Stomach smooth muscle (tissue), 2 donors: ENCODE measurements at regions not wholly inside any gene's neighbourhood (a gene's known extent, or its start where the extent isn't known, plus 50 kb on each side); places are given as distances from the start of the nearest gene placed in this dataset.
"Not testable (repeated sequence)": the region's sequence is repeated elsewhere in the genome, so short reads cannot be mapped to it uniquely, and the experiment has no call there.

Experiments
- H3K27ac ChIP-seq: one replicate; pipeline ENCODE4 v1.7.0; 2013; ENCODE audit warnings: mild to moderate bottlenecking, low read length, inconsistent platforms
- H3K27me3 ChIP-seq, 2 donors: one replicate each; pipeline ENCODE4 v1.7.0; 2013; ENCODE audit warnings: low read length in 2 of 2; ENCODE audit not compliant: insufficient read depth in 2 of 2, control insufficient read depth in 1 of 2
- H3K36me3 ChIP-seq, 2 donors: one replicate each; pipeline ENCODE4 v1.7.0; 2013; ENCODE audit warnings: low read length in 2 of 2; ENCODE audit not compliant: control insufficient read depth in 2 of 2, insufficient read depth in 2 of 2
- H3K4me1 ChIP-seq: one replicate; pipeline ENCODE4 v1.7.0; 2013; ENCODE audit warnings: low read length; ENCODE audit not compliant: control insufficient read depth, insufficient read depth
- H3K4me3 ChIP-seq, 2 donors: one replicate each; pipeline ENCODE4 v1.7.0; 2013; ENCODE audit warnings: low read length in 2 of 2
- H3K9ac ChIP-seq, 2 donors: one replicate each; pipeline ENCODE4 v1.7.0; 2013; ENCODE audit warnings: low read length in 2 of 2, mild to moderate bottlenecking in 1 of 2
- H3K9me3 ChIP-seq, 2 donors: one replicate each; pipeline ENCODE4 v1.7.0; 2013; ENCODE audit warnings: low read length in 2 of 2; ENCODE audit not compliant: control insufficient read depth in 2 of 2
- donor health status: healthy.
- donor health status: Pancreatic carcinoma.

GRCh38 chr20:60789399-60789798, 462.7 kb upstream of the CDH4 start:
- H3K36me3 ChIP-seq = no peaks in the 10 kb centered on the region

GRCh38 chr20:60790339-60790738, 461.7 kb upstream of the CDH4 start:
- H3K27me3 ChIP-seq, H3K9ac ChIP-seq, H3K4me3 ChIP-seq, H3K36me3 ChIP-seq, H3K27ac ChIP-seq, H3K9me3 ChIP-seq, H3K4me1 ChIP-seq: not testable (repeated sequence)

More at GRCh38 chr20:60789399-60789798, 462.7 kb upstream of the CDH4 start:
- no peak overlapping the region for H3K9ac ChIP-seq
- no peaks in the 10 kb centered on the region for H3K9me3 ChIP-seq
- peaks cover 0 to 2% of the 10 kb centered on the region in 2 donors for H3K27me3 ChIP-seq
- no peak overlapping the region for H3K27ac ChIP-seq
- H3K4me3 ChIP-seq = no peak overlapping the region
- no peaks in the 10 kb centered on the region for H3K4me1 ChIP-seq

GRCh38 chr20:60791823-60792222, 460.2 kb upstream of the CDH4 start:
- H3K4me3 ChIP-seq = no peak overlapping the region
- H3K27me3 ChIP-seq = peaks cover 0 to 2% of the 10 kb centered on the region in 2 donors
- no peaks in the 10 kb centered on the region for H3K9me3 ChIP-seq
- no peaks in the 10 kb centered on the region for H3K4me1 ChIP-seq
- no peaks in the 10 kb centered on the region for H3K36me3 ChIP-seq
- no peak overlapping the region for H3K9ac ChIP-seq
- H3K27ac ChIP-seq = no peak overlapping the region

- H3K9me3 ChIP-seq = no peaks in the 10 kb centered on the region
- H3K27me3 ChIP-seq = peaks cover 0 to 2% of the 10 kb centered on the region in 2 donors
- H3K36me3 ChIP-seq = no peaks in the 10 kb centered on the region
- H3K4me3 ChIP-seq = no peak overlapping the region
- no peak overlapping the region for H3K9ac ChIP-seq
- no peak overlapping the region for H3K27ac ChIP-seq
- H3K4me1 ChIP-seq = no peaks in the 10 kb centered on the region
Observed at GRCh38 chr20:60792941-60793340, 459.1 kb upstream of the CDH4 start.

- H3K4me1 ChIP-seq = no peaks in the 10 kb centered on the region
- peaks cover 0 to 2% of the 10 kb centered on the region in 2 donors for H3K27me3 ChIP-seq
- H3K4me3 ChIP-seq = no peak overlapping the region
- H3K9me3 ChIP-seq = peaks cover 0 to 3% of the 10 kb centered on the region in 2 donors
- H3K27ac ChIP-seq = no peak overlapping the region
- H3K36me3 ChIP-seq = no peaks in the 10 kb centered on the region
- H3K9ac ChIP-seq = no peak overlapping the region
Observed at GRCh38 chr20:60794674-60795073, 457.4 kb upstream of the CDH4 start.

- H3K4me1 ChIP-seq = no peaks in the 10 kb centered on the region
- H3K9ac ChIP-seq = no peak overlapping the region
- H3K36me3 ChIP-seq = no peaks in the 10 kb centered on the region
- H3K9me3 ChIP-seq = peaks cover 6 to 7% of the 10 kb centered on the region in 2 donors
- H3K27ac ChIP-seq = no peak overlapping the region
- H3K4me3 ChIP-seq = no peak overlapping the region
- peaks cover 0 to 2% of the 10 kb centered on the region in 2 donors for H3K27me3 ChIP-seq
Observed at GRCh38 chr20:60795651-60796050, 456.4 kb upstream of the CDH4 start.

- no peak overlapping the region for H3K4me3 ChIP-seq
- peaks cover 6 to 11% of the 10 kb centered on the region in 2 donors for H3K9me3 ChIP-seq
- no peaks in the 10 kb centered on the region for H3K36me3 ChIP-seq
- H3K27me3 ChIP-seq = no peaks in the 10 kb centered on the region
- H3K9ac ChIP-seq = no peak overlapping the region
- no peak overlapping the region for H3K27ac ChIP-seq
- H3K4me1 ChIP-seq = no peaks in the 10 kb centered on the region
Observed at GRCh38 chr20:60800185-60800584, 451.9 kb upstream of the CDH4 start.

GRCh38 chr20:60802676-60803075, 449.4 kb upstream of the CDH4 start:
- H3K9me3 ChIP-seq = peaks cover 6 to 11% of the 10 kb centered on the region in 2 donors
- no peaks in the 10 kb centered on the region for H3K4me1 ChIP-seq
- no peak overlapping the region for H3K4me3 ChIP-seq
- no peak overlapping the region for H3K27ac ChIP-seq
- H3K36me3 ChIP-seq = no peaks in the 10 kb centered on the region
- no peak overlapping the region for H3K9ac ChIP-seq
- no peaks in the 10 kb centered on the region for H3K27me3 ChIP-seq

- H3K27me3 ChIP-seq = peaks cover 0 to 2% of the 10 kb centered on the region in 2 donors
- no peaks in the 10 kb centered on the region for H3K4me1 ChIP-seq
- H3K9ac ChIP-seq = no peak overlapping the region
- H3K9me3 ChIP-seq = peaks cover 6 to 11% of the 10 kb centered on the region in 2 donors
- H3K4me3 ChIP-seq = no peak overlapping the region
- H3K27ac ChIP-seq = no peak overlapping the region
- H3K36me3 ChIP-seq = no peaks in the 10 kb centered on the region
Observed at GRCh38 chr20:60803335-60804055, 448.6 kb upstream of the CDH4 start.

GRCh38 chr20:60804240-60804917, 447.7 kb upstream of the CDH4 start:
- Histone ChIP-seq H3K27me3 (peaks cover 0 to 2% of the 10 kb centered on the region in 2 donors), H3K9ac (no peak overlapping the region), H3K4me3 (no peak overlapping the region), H3K27ac (no peak overlapping the region), H3K4me1 (no peaks in the 10 kb centered on the region), H3K9me3 (peaks cover 6 to 9% of the 10 kb centered on the region in 2 donors), H3K36me3 (no peaks in the 10 kb centered on the region)
